ENCODE measurements at regions not wholly inside any gene's neighbourhood (a gene's known extent, or its start where the extent isn't known, plus 50 kb on each side); places are given as distances from the start of the nearest gene placed in this dataset.

DNA sequence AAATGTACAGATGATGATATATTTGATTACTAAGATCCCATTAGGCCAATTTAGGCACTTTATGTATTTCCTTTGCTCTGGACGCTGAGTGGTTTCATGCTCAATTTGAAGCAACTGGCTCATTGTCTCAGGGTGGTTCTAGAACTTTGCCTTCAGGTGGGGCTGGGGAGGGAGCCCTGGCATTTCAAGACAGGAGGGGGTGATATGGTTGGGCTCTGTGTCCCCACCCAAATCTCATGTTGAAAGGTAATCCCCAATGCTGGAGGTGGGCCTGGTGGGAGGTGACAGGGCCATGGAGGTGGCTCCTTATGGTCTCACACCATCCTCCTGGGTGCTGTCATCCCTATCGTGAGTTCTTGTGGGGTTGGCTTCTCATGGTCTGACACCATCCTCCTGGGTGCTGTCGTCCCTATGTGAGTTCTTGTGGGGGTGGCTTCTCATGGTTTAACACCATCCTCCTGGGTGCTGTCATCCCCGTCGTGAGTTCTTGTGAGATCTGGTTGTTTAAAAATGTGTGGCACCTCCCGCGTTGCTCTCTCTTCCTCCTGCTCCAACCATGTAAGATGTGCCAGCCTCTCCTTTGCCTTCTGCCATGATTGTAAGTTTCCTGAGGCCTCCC is 151.5 kb upstream of the KLF6 start:
- H3K27me3 ChIP-seq = no peaks in the 10 kb centered on the region
- no peak overlapping the region for H3K27ac ChIP-seq
- no peaks in the 10 kb centered on the region for H3K9me3 ChIP-seq
- no peak for TF ChIP-seq CTCF (IDR thresholded peaks at IDR 0.05)
- H3K4me1 ChIP-seq (ENCODE audit: control insufficient read depth in 1 of 2, insufficient read depth in 1 of 2, low read depth in 1 of 2, low read length in 1 of 2) = no peaks in the 10 kb centered on the region
- H3K4me3 ChIP-seq (ENCODE audit: low read depth in 1 of 2, low read length in 1 of 2) = no peak overlapping the region
- H3K36me3 ChIP-seq = no peaks in the 10 kb centered on the region

DNA sequence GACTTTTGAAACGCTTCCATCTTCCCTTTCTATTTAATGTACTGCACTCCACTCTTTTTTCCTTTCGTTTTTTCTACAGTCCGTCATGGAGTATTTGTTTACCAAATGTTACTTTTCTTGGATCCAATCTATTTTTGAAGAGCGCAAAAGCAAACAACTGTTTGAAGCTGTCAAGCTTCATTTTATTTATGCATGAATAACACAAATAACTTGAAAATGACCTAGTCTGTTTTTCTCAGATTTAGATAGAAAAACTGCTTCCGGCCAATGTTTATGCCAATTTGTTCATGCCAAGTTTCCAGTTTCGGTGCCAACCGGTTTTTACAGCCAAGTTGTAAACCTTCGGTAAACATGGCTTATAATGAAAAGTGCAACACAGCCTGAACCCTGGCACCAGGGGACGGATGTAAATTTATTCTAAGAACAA is 150.9 kb upstream of the KLF6 start:
- Histone ChIP-seq H3K27me3 (no peaks in the 10 kb centered on the region), H3K36me3 (no peaks in the 10 kb centered on the region), H3K27ac (no peak overlapping the region), H3K4me3 (ENCODE audit: low read depth in 1 of 2, low read length in 1 of 2) (no peak overlapping the region), H3K4me1 (ENCODE audit: control insufficient read depth in 1 of 2, insufficient read depth in 1 of 2, low read depth in 1 of 2, low read length in 1 of 2) (no peaks in the 10 kb centered on the region), H3K9me3 (no peaks in the 10 kb centered on the region)
- TF ChIP-seq CTCF (IDR thresholded peaks at IDR 0.05) = no peak

DNA sequence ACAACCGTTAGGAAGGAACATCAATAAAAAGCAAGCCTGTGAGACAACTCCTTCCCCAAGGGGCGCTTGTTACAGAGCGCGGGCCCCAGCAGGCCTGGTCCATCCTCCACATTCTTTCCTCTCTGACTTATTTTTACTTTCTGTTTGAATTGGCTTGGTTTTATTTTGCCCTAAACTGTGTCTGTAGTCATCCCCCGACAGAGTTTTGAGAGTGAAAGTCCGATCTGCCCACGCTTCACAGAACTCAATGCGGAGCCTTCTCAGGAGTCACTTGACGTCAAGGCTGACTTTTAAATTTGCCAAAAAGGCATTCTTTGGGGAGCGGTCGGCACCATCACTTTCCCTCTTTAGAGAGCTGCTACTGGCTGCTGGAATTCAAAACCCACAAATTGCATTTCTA is 150.1 kb upstream of the KLF6 start:
- no peaks in the 10 kb centered on the region for H3K36me3 ChIP-seq
- no peaks in the 10 kb centered on the region for H3K27me3 ChIP-seq
- no peak overlapping the region for H3K27ac ChIP-seq
- H3K4me3 ChIP-seq (ENCODE audit: low read depth in 1 of 2, low read length in 1 of 2) = no peak overlapping the region
- no peaks in the 10 kb centered on the region for H3K4me1 ChIP-seq (ENCODE audit: control insufficient read depth in 1 of 2, insufficient read depth in 1 of 2, low read depth in 1 of 2, low read length in 1 of 2)
- no peak for TF ChIP-seq CTCF (IDR thresholded peaks at IDR 0.05)
- no peaks in the 10 kb centered on the region for H3K9me3 ChIP-seq

GRCh38 chr10:3933733-3934132 is 148.7 kb upstream of the KLF6 start:
- Histone ChIP-seq H3K9me3 (no peaks in the 10 kb centered on the region), H3K4me3 (ENCODE audit: low read depth in 1 of 2, low read length in 1 of 2) (no peak overlapping the region), H3K36me3 (no peaks in the 10 kb centered on the region), H3K27ac (no peak overlapping the region), H3K27me3 (no peaks in the 10 kb centered on the region), H3K4me1 (ENCODE audit: control insufficient read depth in 1 of 2, insufficient read depth in 1 of 2, low read depth in 1 of 2, low read length in 1 of 2) (no peaks in the 10 kb centered on the region)
- no peak for TF ChIP-seq CTCF (IDR thresholded peaks at IDR 0.05)

- no peak for TF ChIP-seq CTCF (IDR thresholded peaks at IDR 0.05)
- Histone ChIP-seq H3K36me3 (no peaks in the 10 kb centered on the region), H3K4me3 (ENCODE audit: low read depth in 1 of 2, low read length in 1 of 2) (no peak overlapping the region), H3K27me3 (no peaks in the 10 kb centered on the region), H3K27ac (no peak overlapping the region), H3K9me3 (no peaks in the 10 kb centered on the region), H3K4me1 (ENCODE audit: control insufficient read depth in 1 of 2, insufficient read depth in 1 of 2, low read depth in 1 of 2, low read length in 1 of 2) (no peaks in the 10 kb centered on the region)
These were observed 147.8 kb upstream of the KLF6 start for GRCh38 chr10:3932597-3933375.

Measured in neutrophil (primary cell).